HL-60 (cell line): ENCODE measurements at regions not wholly inside any gene's neighbourhood (a gene's known extent, or its start where the extent isn't known, plus 50 kb on each side); places are given as distances from the start of the nearest gene placed in this dataset.

Experiments
- DNase-seq, 2 experiments: peaks; one replicate each; pipeline ENCODE4 v3.0.0-alpha.2; 2010 to 2020; ENCODE audit warnings: low read depth in 1 of 2, low spot score in 1 of 2
- H3K27ac ChIP-seq: fragments of 250-450 bp; sonication (Bioruptor Pico); replicated peaks from 2 replicates; pipeline ENCODE4 v1.5.1; 2020; ENCODE audit warnings: mild to moderate bottlenecking, moderate library complexity
- H3K27me3 ChIP-seq: fragments of 250-450 bp; sonication (Bioruptor Pico); 2 replicates; pipeline ENCODE4 v1.5.1; 2021; ENCODE audit warnings: mild to moderate bottlenecking, moderate library complexity; ENCODE audit not compliant: insufficient read depth, poor library complexity, severe bottlenecking
- H3K4me3 ChIP-seq: replicated peaks from 2 replicates; pipeline ENCODE4 v1.5.1; 2011; ENCODE audit warnings: mild to moderate bottlenecking, control low read depth, low read length; ENCODE audit not compliant: insufficient read depth
- GABPA ChIP-seq: IDR thresholded peaks from 2 replicates; pipeline ENCODE4 v1.6.1; 2012; ENCODE audit warnings: low read depth
- POLR2AphosphoS5 ChIP-seq: IDR thresholded peaks from 2 replicates; pipeline ENCODE4 v1.6.1; 2012; ENCODE audit warnings: low read depth
- SPI1 ChIP-seq: IDR thresholded peaks from 2 replicates; pipeline ENCODE4 v1.6.1; 2012; ENCODE audit warnings: low read depth, mild to moderate bottlenecking, borderline replicate concordance
- TF ChIP-seq, protein P1 (sequence below): IDR thresholded peaks from 2 replicates; pipeline ENCODE4 v1.6.1; 2012; ENCODE audit warnings: low read depth; ENCODE audit not compliant: insufficient replicate concordance
- TF ChIP-seq, protein P2 (sequence below): IDR thresholded peaks from one replicate; pipeline ENCODE4 v1.5.1; 2011; ENCODE audit warnings: low read length, control low read depth, inconsistent platforms; ENCODE audit not compliant: insufficient read depth

DNA sequence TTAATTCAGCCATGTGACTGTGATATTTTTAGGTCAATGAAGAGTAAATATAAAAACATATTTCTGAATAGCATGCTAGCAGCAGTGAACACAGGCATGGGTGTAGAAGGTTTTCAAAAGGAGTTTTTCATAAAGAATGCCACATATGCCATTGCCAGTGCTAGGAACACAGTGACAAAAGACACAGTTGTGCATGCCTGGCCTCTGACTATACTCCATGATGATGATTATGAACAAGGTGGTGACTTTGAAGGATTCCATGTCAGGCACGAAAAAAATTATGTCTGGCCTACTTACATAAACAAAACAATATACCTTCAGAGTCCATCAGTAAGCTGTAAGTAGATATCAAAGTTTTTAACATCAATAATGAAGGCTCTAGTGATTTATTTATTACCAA, 438.7 kb downstream of the TLE1 start:
- Histone ChIP-seq H3K27ac (no peak overlapping the region), H3K27me3 (no peaks in the 10 kb centered on the region), H3K4me3 (no peak overlapping the region)
- TF ChIP-seq, protein P1, sequence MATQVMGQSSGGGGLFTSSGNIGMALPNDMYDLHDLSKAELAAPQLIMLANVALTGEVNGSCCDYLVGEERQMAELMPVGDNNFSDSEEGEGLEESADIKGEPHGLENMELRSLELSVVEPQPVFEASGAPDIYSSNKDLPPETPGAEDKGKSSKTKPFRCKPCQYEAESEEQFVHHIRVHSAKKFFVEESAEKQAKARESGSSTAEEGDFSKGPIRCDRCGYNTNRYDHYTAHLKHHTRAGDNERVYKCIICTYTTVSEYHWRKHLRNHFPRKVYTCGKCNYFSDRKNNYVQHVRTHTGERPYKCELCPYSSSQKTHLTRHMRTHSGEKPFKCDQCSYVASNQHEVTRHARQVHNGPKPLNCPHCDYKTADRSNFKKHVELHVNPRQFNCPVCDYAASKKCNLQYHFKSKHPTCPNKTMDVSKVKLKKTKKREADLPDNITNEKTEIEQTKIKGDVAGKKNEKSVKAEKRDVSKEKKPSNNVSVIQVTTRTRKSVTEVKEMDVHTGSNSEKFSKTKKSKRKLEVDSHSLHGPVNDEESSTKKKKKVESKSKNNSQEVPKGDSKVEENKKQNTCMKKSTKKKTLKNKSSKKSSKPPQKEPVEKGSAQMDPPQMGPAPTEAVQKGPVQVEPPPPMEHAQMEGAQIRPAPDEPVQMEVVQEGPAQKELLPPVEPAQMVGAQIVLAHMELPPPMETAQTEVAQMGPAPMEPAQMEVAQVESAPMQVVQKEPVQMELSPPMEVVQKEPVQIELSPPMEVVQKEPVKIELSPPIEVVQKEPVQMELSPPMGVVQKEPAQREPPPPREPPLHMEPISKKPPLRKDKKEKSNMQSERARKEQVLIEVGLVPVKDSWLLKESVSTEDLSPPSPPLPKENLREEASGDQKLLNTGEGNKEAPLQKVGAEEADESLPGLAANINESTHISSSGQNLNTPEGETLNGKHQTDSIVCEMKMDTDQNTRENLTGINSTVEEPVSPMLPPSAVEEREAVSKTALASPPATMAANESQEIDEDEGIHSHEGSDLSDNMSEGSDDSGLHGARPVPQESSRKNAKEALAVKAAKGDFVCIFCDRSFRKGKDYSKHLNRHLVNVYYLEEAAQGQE, result no peak
- TF ChIP-seq POLR2AphosphoS5, result no peak
- no peak for TF ChIP-seq SPI1
- TF ChIP-seq GABPA, result no peak
- TF ChIP-seq, protein P2, sequence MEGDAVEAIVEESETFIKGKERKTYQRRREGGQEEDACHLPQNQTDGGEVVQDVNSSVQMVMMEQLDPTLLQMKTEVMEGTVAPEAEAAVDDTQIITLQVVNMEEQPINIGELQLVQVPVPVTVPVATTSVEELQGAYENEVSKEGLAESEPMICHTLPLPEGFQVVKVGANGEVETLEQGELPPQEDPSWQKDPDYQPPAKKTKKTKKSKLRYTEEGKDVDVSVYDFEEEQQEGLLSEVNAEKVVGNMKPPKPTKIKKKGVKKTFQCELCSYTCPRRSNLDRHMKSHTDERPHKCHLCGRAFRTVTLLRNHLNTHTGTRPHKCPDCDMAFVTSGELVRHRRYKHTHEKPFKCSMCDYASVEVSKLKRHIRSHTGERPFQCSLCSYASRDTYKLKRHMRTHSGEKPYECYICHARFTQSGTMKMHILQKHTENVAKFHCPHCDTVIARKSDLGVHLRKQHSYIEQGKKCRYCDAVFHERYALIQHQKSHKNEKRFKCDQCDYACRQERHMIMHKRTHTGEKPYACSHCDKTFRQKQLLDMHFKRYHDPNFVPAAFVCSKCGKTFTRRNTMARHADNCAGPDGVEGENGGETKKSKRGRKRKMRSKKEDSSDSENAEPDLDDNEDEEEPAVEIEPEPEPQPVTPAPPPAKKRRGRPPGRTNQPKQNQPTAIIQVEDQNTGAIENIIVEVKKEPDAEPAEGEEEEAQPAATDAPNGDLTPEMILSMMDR, result no peak
- no peak for DNase-seq

DNA sequence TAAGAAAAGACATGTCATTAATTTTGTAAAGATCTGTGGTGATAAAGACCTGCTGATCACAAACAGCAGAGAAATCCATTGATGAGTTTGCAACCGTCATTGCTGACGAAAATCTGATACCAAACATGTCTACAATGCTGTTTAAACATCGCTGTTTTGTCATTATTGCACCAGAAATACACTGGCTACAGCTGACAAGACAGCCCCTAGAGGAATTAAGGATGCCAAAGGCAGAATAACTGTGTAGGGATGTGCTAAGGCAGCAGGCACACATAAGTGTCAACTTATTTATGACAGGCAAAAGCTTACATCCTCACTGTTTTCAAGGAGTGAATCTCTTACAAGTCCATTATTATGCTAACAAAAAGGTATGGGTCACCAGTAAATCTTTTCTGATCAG, 439.3 kb downstream of the TLE1 start:
- Histone ChIP-seq H3K4me3 (no peak overlapping the region), H3K27me3 (no peaks in the 10 kb centered on the region), H3K27ac (no peak overlapping the region)
- no peak for DNase-seq
- TF ChIP-seq SPI1 (no peak), POLR2AphosphoS5 (no peak), GABPA (no peak)
- TF ChIP-seq, protein P2, result no peak
- TF ChIP-seq, protein P1, result no peak

DNA sequence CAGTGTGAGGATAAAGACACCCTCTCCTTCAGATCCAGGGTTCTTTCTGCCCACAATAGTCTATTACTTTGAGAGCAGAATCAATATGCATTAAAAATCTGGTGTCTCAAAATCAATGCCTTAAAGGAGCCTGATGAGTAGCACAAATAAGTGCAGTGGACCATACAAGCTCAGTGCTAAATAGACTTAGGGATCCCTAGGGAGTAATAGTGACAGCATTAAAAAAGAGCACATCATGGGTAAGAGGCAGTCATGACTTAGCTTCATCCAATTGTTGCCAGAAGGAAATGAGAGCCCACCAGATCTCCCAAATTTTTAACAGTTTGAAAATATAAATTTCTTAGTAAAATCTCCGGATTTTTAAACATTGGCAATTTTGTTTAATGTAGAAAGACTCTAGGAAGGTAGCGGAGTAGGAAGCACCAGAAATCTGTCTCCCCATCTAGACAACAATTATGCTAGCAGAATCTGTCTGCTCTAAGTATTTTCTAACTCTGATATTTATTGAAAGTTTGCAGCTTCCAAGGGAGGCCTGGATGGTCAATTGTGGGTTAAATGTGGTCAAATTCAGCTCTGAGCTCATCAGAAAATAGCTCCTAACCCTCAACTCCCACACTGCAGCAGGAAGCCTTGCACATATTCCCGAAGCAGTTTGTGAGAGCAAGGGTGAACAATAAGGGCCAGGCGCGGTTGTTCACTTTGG, 443.9 kb downstream of the TLE1 start:
- no peak for DNase-seq
- TF ChIP-seq, protein P1, result no peak
- TF ChIP-seq GABPA, result no peak
- TF ChIP-seq, protein P2, result no peak
- TF ChIP-seq POLR2AphosphoS5, result no peak
- TF ChIP-seq SPI1, result no peak
- no peak overlapping the region for H3K4me3 ChIP-seq
- H3K27me3 ChIP-seq, result no peaks in the 10 kb centered on the region
- H3K27ac ChIP-seq, result no peak overlapping the region
